Lower leg skin (tissue), 4 donors: ENCODE measurements at regions not wholly inside any gene's neighbourhood (a gene's known extent, or its start where the extent isn't known, plus 50 kb on each side); places are given as distances from the start of the nearest gene placed in this dataset.

Experiments
- DNase-seq, 2 donors: peaks; one replicate each; pipeline ENCODE4 v3.0.0-alpha.2; 2019; ENCODE audit warnings: low spot score in 2 of 2
- H3K4me3 ChIP-seq: fragments of 200-600 bp; sonication (generic); 2 replicates; pipeline ENCODE4 v1.5.1; 2017; ENCODE audit warnings: mild to moderate bottlenecking, low read depth; ENCODE audit not compliant: poor library complexity, severe bottlenecking
- CTCF ChIP-seq, 3 donors: fragments of 450-650 bp; IDR thresholded peaks; one replicate each; pipeline ENCODE4 v1.5.1; 2016; ENCODE audit warnings: antibody characterized with exemption in 3 of 3, mild to moderate bottlenecking in 3 of 3, moderate library complexity in 2 of 3
- POLR2A ChIP-seq, 2 donors: fragments of 450-650 bp; IDR thresholded peaks; one replicate each; pipeline ENCODE4 v1.6.1; 2016 to 2017; ENCODE audit warnings: antibody characterized with exemption in 2 of 2, mild to moderate bottlenecking in 1 of 2, moderate library complexity in 1 of 2
- WGBS, 2 donors: methylation state at CpG; one replicate each; pipeline ENCODE4 v1.1.5; 2018; 5-methylcytosine and 5-hydroxymethylcytosine counted together
- intact Hi-C: fragments of 100-400 bp; cut with DNase I; formaldehyde crosslinking; loops from one replicate; pipeline ENCODE4 v1.15.0; 2023; ENCODE audit warnings: low total_unique reads

DNA sequence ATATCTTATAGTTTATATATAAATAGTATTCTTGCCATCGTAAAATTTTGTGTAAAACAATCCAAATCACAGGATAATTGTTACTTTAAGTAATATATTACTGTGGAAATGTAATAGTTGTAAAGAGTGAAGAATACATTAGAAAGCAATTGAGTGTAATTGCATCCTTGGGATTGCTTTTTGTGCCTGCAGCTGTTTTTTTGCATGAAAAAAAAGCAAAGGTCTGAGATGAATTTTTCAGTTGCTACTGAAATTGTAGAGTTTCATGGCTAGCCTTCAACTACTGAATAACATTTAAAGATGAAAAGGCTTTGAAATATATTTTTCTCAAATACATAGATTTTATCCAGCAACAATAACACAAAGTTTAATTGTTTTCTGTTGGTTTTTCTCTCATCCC lies 232.0 kb upstream of the FAM174A start:
- no peak for TF ChIP-seq POLR2A (IDR thresholded peaks at IDR 0.05)
- TF ChIP-seq CTCF (IDR thresholded peaks at IDR 0.05) = no peak
- H3K4me3 ChIP-seq = no peak overlapping the region
- intact Hi-C loops = no loop called here
- DNase-seq = no peak
- WGBS, 2 donors = 67 to 69% methylated on average over 1 of the region's 1 CpG

DNA sequence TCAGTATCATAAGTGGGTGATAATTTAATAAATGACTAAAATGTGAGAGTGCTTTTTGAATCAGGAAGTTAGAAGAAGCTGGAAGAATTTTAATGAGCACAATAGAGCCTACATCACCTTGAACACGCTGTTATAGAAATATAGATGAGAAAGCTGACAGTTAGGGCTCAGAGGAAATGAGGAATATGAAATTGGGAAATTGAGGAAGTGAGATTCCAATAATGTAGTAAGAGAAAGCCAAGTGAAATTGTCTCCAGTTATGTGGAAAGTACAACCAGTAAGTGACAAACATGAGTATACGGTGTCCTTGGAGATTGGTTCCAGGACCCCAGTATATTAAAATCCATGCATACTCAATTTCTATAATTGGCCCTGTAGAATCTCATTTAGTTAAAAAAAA lies 235.9 kb upstream of the FAM174A start:
- TF ChIP-seq CTCF (IDR thresholded peaks at IDR 0.05) (no peak), POLR2A (IDR thresholded peaks at IDR 0.05) (no peak)
- DNase-seq = no peak
- no peak overlapping the region for H3K4me3 ChIP-seq
- intact Hi-C loops = no loop called here
- 78 to 79% methylated on average over 2 of the region's 2 CpGs for WGBS, 2 donors

DNA sequence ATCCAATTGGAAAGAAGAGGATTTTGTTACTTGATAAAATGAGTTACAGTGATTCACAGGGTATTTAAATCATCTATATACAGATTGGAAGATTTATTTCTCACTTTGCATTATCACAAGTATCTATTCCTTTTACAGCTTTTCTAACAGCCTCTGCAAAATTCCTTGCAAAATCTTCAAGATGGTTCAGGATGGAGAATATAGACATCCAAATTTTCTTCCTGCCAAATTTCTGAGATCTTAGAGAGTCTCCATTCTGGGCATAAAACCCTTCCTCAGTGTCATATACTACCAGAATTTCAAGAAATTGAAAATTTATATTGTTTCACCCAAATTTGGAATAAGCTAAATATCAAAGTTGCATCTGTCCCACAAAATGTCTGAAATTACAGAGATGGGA lies 259.1 kb upstream of the FAM174A start:
- no peak overlapping the region for H3K4me3 ChIP-seq
- DNase-seq = no peak
- intact Hi-C loops = no loop called here
- TF ChIP-seq POLR2A (IDR thresholded peaks at IDR 0.05) (no peak), CTCF (IDR thresholded peaks at IDR 0.05) (no peak)

DNA sequence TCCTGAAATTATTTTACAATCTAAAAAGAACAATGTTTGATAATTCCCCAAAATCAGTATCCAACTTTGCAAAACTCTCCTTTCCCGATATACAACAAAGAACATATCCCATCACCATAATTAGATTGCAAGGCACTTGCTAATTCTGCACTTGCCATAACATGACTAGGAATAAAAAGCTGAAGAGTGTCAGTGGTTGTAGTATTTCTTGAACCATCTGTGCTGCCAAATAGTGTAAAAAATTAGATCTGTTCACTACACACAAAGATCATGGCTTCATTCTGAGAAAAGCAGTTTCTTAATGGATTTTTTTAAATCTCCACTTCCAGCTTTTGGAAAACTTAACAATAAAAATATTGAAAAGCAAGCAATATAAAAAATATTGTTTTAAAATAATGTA lies 259.5 kb upstream of the FAM174A start:
- no peak overlapping the region for H3K4me3 ChIP-seq
- 59 to 70% methylated on average over 1 of the region's 1 CpG for WGBS, 2 donors
- TF ChIP-seq POLR2A (IDR thresholded peaks at IDR 0.05) = no peak
- TF ChIP-seq CTCF (IDR thresholded peaks at IDR 0.05) = no peak
- intact Hi-C loops = no loop called here
- DNase-seq = no peak

DNA sequence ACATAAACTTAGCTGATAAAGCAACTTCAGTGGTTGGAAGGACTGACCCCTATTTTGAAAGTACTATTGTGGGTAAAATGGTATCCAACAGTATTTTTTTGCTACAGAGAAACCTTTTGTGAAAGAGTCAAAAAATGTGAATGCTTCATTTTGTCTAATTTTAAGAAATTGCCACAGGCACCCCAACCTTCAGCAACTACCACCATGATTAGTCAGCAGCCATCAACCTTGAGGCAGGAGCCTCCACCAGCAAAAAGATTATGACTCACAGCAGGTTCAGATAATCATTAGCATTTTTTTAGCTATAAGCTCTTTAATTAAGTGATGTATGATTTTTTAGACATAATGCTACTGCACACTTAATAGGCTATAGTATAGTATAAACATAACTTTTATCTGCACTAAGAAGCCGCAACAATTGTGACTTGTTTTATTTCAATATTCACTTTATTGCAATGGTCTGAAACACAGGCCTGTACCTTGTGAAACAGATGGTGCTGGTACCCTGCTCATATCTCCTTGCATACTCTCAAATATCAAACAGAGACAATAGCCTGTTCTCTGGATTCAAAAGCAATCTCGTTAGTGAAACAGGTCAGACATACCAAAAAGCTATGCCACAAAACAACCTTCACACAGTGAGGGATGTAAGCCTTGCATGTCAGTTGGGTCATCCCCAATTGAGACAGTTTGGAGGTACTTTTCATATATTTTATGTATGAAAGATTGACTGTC lies 261.2 kb upstream of the FAM174A start:
- WGBS, 2 donors = 73 to 79% methylated on average over 2 of the region's 2 CpGs

More for the DNA sequence above, 261.2 kb upstream of the FAM174A start:
- TF ChIP-seq CTCF (IDR thresholded peaks at IDR 0.05) (no peak), POLR2A (IDR thresholded peaks at IDR 0.05) (no peak)
- intact Hi-C loops = no loop called here
- DNase-seq = no peak
- no peak overlapping the region for H3K4me3 ChIP-seq
